ENCODE measurements at regions not wholly inside any gene's neighbourhood (a gene's known extent, or its start where the extent isn't known, plus 50 kb on each side); places are given as distances from the start of the nearest gene placed in this dataset.

- no peak for DNase-seq
Measured at GRCh38 chr18:25705650-25706049, 353.7 kb upstream of the ZNF521 start.

- no peak for DNase-seq
Measured at GRCh38 chr18:25704494-25704893, 352.5 kb upstream of the ZNF521 start.

- no peak for DNase-seq
Measured at GRCh38 chr18:25704071-25704470, 352.1 kb upstream of the ZNF521 start.

GRCh38 chr18:25701821-25702220, 349.9 kb upstream of the ZNF521 start:
- no peak for DNase-seq

GRCh38 chr18:25686960-25687500, 335.1 kb upstream of the ZNF521 start:
- DNase-seq: no peak

- DNase-seq: no peak
Measured at GRCh38 chr18:25685088-25685487, 333.1 kb upstream of the ZNF521 start.

- no peak for DNase-seq
Measured at GRCh38 chr18:25679491-25679890, 327.5 kb upstream of the ZNF521 start.

- DNase-seq: no peak
Measured at GRCh38 chr18:25678221-25678620, 326.3 kb upstream of the ZNF521 start.

- DNase-seq: no peak
Measured at GRCh38 chr18:25675123-25675850, 323.3 kb upstream of the ZNF521 start.

GRCh38 chr18:25674183-25674582, 322.2 kb upstream of the ZNF521 start:
- no peak for DNase-seq

- DNase-seq: no peak
Measured at GRCh38 chr18:25672490-25672889, 320.5 kb upstream of the ZNF521 start.

- no peak for DNase-seq
Measured at GRCh38 chr18:25669741-25670140, 317.8 kb upstream of the ZNF521 start.

GRCh38 chr18:25662272-25662671, 310.3 kb upstream of the ZNF521 start:
- no peak for DNase-seq

- DNase-seq: no peak
Measured at GRCh38 chr18:25661831-25662230, 309.9 kb upstream of the ZNF521 start.

- no peak for DNase-seq
Measured at GRCh38 chr18:25659541-25659940, 307.6 kb upstream of the ZNF521 start.

- DNase-seq: no peak
Measured at GRCh38 chr18:25658476-25658875, 306.5 kb upstream of the ZNF521 start.

GRCh38 chr18:25651553-25651952, 299.6 kb upstream of the ZNF521 start:
- DNase-seq: no peak

- no peak for DNase-seq
Measured at GRCh38 chr18:25650201-25650941, 298.4 kb upstream of the ZNF521 start.

- DNase-seq: no peak
Measured at GRCh38 chr18:25648716-25649260, 296.8 kb upstream of the ZNF521 start.

- DNase-seq: no peak
Measured at GRCh38 chr18:25647404-25647803, 295.4 kb upstream of the ZNF521 start.

GRCh38 chr18:25646971-25647370, 295.0 kb upstream of the ZNF521 start:
- no peak for DNase-seq

GRCh38 chr18:25639596-25639995, 287.6 kb upstream of the ZNF521 start:
- no peak for DNase-seq

- DNase-seq: no peak
Measured at GRCh38 chr18:25633563-25633962, 281.6 kb upstream of the ZNF521 start.

GRCh38 chr18:25630682-25631081, 278.7 kb upstream of the ZNF521 start:
- DNase-seq: no peak

All from activated CD8-positive, alpha-beta memory T cell treated with anti-CD3 and anti-CD28 coated beads, Interleukin-2, amount 50 U/mL, for 48 hours (primary cell).